ENCODE measurements at regions not wholly inside any gene's neighbourhood (a gene's known extent, or its start where the extent isn't known, plus 50 kb on each side); places are given as distances from the start of the nearest gene placed in this dataset.
"Not testable (repeated sequence)": the region's sequence is repeated elsewhere in the genome, so short reads cannot be mapped to it uniquely, and the experiment has no call there.

GRCh38 chr6:141957271-141957670 is 175.5 kb upstream of the GJE1 start:
- H3K36me3 ChIP-seq (ENCODE audit: control insufficient read depth in 2 of 2, insufficient read depth in 2 of 2, low read length in 1 of 2) = no peaks in the 10 kb centered on the region
- peaks cover 0 to 10% of the 10 kb centered on the region in 2 donors for H3K9me3 ChIP-seq (ENCODE audit: control insufficient read depth in 2 of 2, insufficient read depth in 1 of 2, low read length in 1 of 2)
- H3K4me1 ChIP-seq (ENCODE audit: control insufficient read depth in 2 of 2, insufficient read depth in 2 of 2, low read length in 2 of 2) = no peaks in the 10 kb centered on the region
- WGBS = 76% methylated on average over 4 of the region's 4 CpGs
- H3K4me3 ChIP-seq (ENCODE audit: low read length in 2 of 2) = no peak overlapping the region
- H3K27me3 ChIP-seq (ENCODE audit: control insufficient read depth in 2 of 2, insufficient read depth in 1 of 2, low read length in 1 of 2) = no peaks in the 10 kb centered on the region
- H3K27ac ChIP-seq (ENCODE audit: low read depth in 1 of 2, low read length in 1 of 2) = no peak overlapping the region
- DNase-seq (ENCODE audit: low read depth in 6 of 9, low spot score in 9 of 9) = no peak

- H3K9me3 ChIP-seq (ENCODE audit: control insufficient read depth in 2 of 2, insufficient read depth in 1 of 2, low read length in 1 of 2) = peaks cover 0 to 10% of the 10 kb centered on the region in 2 donors
- DNase-seq (ENCODE audit: low read depth in 6 of 9, low spot score in 9 of 9) = no peak
- H3K4me3 ChIP-seq (ENCODE audit: low read length in 2 of 2) = no peak overlapping the region
- no peaks in the 10 kb centered on the region for H3K4me1 ChIP-seq (ENCODE audit: control insufficient read depth in 2 of 2, insufficient read depth in 2 of 2, low read length in 2 of 2)
- H3K36me3 ChIP-seq (ENCODE audit: control insufficient read depth in 2 of 2, insufficient read depth in 2 of 2, low read length in 1 of 2) = no peaks in the 10 kb centered on the region
- H3K27me3 ChIP-seq (ENCODE audit: control insufficient read depth in 2 of 2, insufficient read depth in 1 of 2, low read length in 1 of 2) = no peaks in the 10 kb centered on the region
- 39% methylated on average over 1 of the region's 1 CpG for WGBS
- H3K27ac ChIP-seq (ENCODE audit: low read depth in 1 of 2, low read length in 1 of 2) = no peak overlapping the region
These were observed 175.9 kb upstream of the GJE1 start for GRCh38 chr6:141956868-141957267.

- WGBS = 76% methylated on average over 3 of the region's 3 CpGs
These were observed 176.5 kb upstream of the GJE1 start for GRCh38 chr6:141956046-141956761.

GRCh38 chr6:141953072-141953471 is 179.7 kb upstream of the GJE1 start:
- no peaks in the 10 kb centered on the region for H3K36me3 ChIP-seq (ENCODE audit: control insufficient read depth in 2 of 2, insufficient read depth in 2 of 2, low read length in 1 of 2)
- H3K27ac ChIP-seq (ENCODE audit: low read depth in 1 of 2, low read length in 1 of 2) = no peak overlapping the region
- no peak overlapping the region for H3K4me3 ChIP-seq (ENCODE audit: low read length in 2 of 2)
- no peak for DNase-seq (ENCODE audit: low read depth in 6 of 9, low spot score in 9 of 9)
- no peaks in the 10 kb centered on the region for H3K4me1 ChIP-seq (ENCODE audit: control insufficient read depth in 2 of 2, insufficient read depth in 2 of 2, low read length in 2 of 2)
- H3K9me3 ChIP-seq (ENCODE audit: control insufficient read depth in 2 of 2, insufficient read depth in 1 of 2, low read length in 1 of 2) = peaks cover 0 to 6% of the 10 kb centered on the region in 2 donors
- no peaks in the 10 kb centered on the region for H3K27me3 ChIP-seq (ENCODE audit: control insufficient read depth in 2 of 2, insufficient read depth in 1 of 2, low read length in 1 of 2)

More at GRCh38 chr6:141956046-141956761, 176.5 kb upstream of the GJE1 start:
- Histone ChIP-seq H3K4me3 (ENCODE audit: low read length in 2 of 2) (no peak overlapping the region), H3K36me3 (ENCODE audit: control insufficient read depth in 2 of 2, insufficient read depth in 2 of 2, low read length in 1 of 2) (no peaks in the 10 kb centered on the region), H3K9me3 (ENCODE audit: control insufficient read depth in 2 of 2, insufficient read depth in 1 of 2, low read length in 1 of 2) (peaks cover 0 to 10% of the 10 kb centered on the region in 2 donors), H3K27ac (ENCODE audit: low read depth in 1 of 2, low read length in 1 of 2) (no peak overlapping the region), H3K4me1 (ENCODE audit: control insufficient read depth in 2 of 2, insufficient read depth in 2 of 2, low read length in 2 of 2) (no peaks in the 10 kb centered on the region), H3K27me3 (ENCODE audit: control insufficient read depth in 2 of 2, insufficient read depth in 1 of 2, low read length in 1 of 2) (no peaks in the 10 kb centered on the region)
- no peak for DNase-seq (ENCODE audit: low read depth in 6 of 9, low spot score in 9 of 9)

- no peak overlapping the region for H3K27ac ChIP-seq (ENCODE audit: low read depth in 1 of 2, low read length in 1 of 2)
- no peaks in the 10 kb centered on the region for H3K27me3 ChIP-seq (ENCODE audit: control insufficient read depth in 2 of 2, insufficient read depth in 1 of 2, low read length in 1 of 2)
- H3K36me3 ChIP-seq (ENCODE audit: control insufficient read depth in 2 of 2, insufficient read depth in 2 of 2, low read length in 1 of 2) = no peaks in the 10 kb centered on the region
- DNase-seq (ENCODE audit: low read depth in 6 of 9, low spot score in 9 of 9) = no peak
- 45% methylated on average over 2 of the region's 2 CpGs for WGBS
- no peaks in the 10 kb centered on the region for H3K4me1 ChIP-seq (ENCODE audit: control insufficient read depth in 2 of 2, insufficient read depth in 2 of 2, low read length in 2 of 2)
- H3K4me3 ChIP-seq (ENCODE audit: low read length in 2 of 2) = no peak overlapping the region
- H3K9me3 ChIP-seq (ENCODE audit: control insufficient read depth in 2 of 2, insufficient read depth in 1 of 2, low read length in 1 of 2) = no peaks in the 10 kb centered on the region
These were observed 186.2 kb upstream of the GJE1 start for GRCh38 chr6:141946502-141946901.

DNA sequence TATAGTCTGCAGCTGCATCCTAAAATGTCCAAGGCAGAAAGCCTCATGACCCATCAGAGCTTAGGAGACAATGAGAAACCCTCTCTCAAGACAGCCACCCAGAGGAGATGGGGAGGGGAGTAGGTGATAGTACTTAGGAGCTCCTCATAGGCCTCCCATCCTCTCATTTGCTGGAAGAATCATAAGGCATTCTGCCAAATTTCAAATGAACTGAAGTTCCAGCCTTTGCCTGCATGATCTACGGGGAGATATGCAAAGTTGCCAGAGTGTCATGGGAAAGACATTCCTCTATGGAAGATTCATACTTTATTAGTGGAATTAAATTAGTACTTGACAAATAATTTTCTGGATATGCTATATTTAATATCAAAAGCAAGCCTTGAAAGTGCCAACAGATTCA is 194.1 kb upstream of the GJE1 start:
- H3K4me1 ChIP-seq (ENCODE audit: control insufficient read depth in 2 of 2, insufficient read depth in 2 of 2, low read length in 2 of 2) = no peaks in the 10 kb centered on the region
- no peaks in the 10 kb centered on the region for H3K27me3 ChIP-seq (ENCODE audit: control insufficient read depth in 2 of 2, insufficient read depth in 1 of 2, low read length in 1 of 2)
- 92% methylated on average over 1 of the region's 1 CpG for WGBS
- peaks cover 0 to 13% of the 10 kb centered on the region in 2 donors for H3K9me3 ChIP-seq (ENCODE audit: control insufficient read depth in 2 of 2, insufficient read depth in 1 of 2, low read length in 1 of 2)
- H3K27ac ChIP-seq (ENCODE audit: low read depth in 1 of 2, low read length in 1 of 2) = no peak overlapping the region
- DNase-seq (ENCODE audit: low read depth in 6 of 9, low spot score in 9 of 9) = no peak
- no peak overlapping the region for H3K4me3 ChIP-seq (ENCODE audit: low read length in 2 of 2)
- H3K36me3 ChIP-seq (ENCODE audit: control insufficient read depth in 2 of 2, insufficient read depth in 2 of 2, low read length in 1 of 2) = no peaks in the 10 kb centered on the region

- no peaks in the 10 kb centered on the region for H3K9me3 ChIP-seq (ENCODE audit: control insufficient read depth in 2 of 2, insufficient read depth in 1 of 2, low read length in 1 of 2)
- no peak overlapping the region for H3K4me3 ChIP-seq (ENCODE audit: low read length in 2 of 2)
- WGBS = 78% methylated on average over 3 of the region's 3 CpGs
- DNase-seq (ENCODE audit: low read depth in 6 of 9, low spot score in 9 of 9) = no peak
- no peak overlapping the region for H3K27ac ChIP-seq (ENCODE audit: low read depth in 1 of 2, low read length in 1 of 2)
- no peaks in the 10 kb centered on the region for H3K4me1 ChIP-seq (ENCODE audit: control insufficient read depth in 2 of 2, insufficient read depth in 2 of 2, low read length in 2 of 2)
- no peaks in the 10 kb centered on the region for H3K27me3 ChIP-seq (ENCODE audit: control insufficient read depth in 2 of 2, insufficient read depth in 1 of 2, low read length in 1 of 2)
- no peaks in the 10 kb centered on the region for H3K36me3 ChIP-seq (ENCODE audit: control insufficient read depth in 2 of 2, insufficient read depth in 2 of 2, low read length in 1 of 2)
These were observed 200.0 kb upstream of the GJE1 start for GRCh38 chr6:141932685-141933084.

- WGBS = 78% methylated on average over 4 of the region's 7 CpGs
- H3K27ac ChIP-seq (ENCODE audit: low read depth in 1 of 2, low read length in 1 of 2); H3K9me3 ChIP-seq (ENCODE audit: control insufficient read depth in 2 of 2, insufficient read depth in 1 of 2, low read length in 1 of 2); H3K27me3 ChIP-seq (ENCODE audit: control insufficient read depth in 2 of 2, insufficient read depth in 1 of 2, low read length in 1 of 2); H3K36me3 ChIP-seq (ENCODE audit: control insufficient read depth in 2 of 2, insufficient read depth in 2 of 2, low read length in 1 of 2); H3K4me3 ChIP-seq (ENCODE audit: low read length in 2 of 2); DNase-seq (ENCODE audit: low read depth in 6 of 9, low spot score in 9 of 9); H3K4me1 ChIP-seq (ENCODE audit: control insufficient read depth in 2 of 2, insufficient read depth in 2 of 2, low read length in 2 of 2): not testable (repeated sequence)
These were observed 206.4 kb upstream of the GJE1 start for GRCh38 chr6:141926200-141926900.

GRCh38 chr6:141925001-141925400 is 207.7 kb upstream of the GJE1 start:
- no peaks in the 10 kb centered on the region for H3K36me3 ChIP-seq (ENCODE audit: control insufficient read depth in 2 of 2, insufficient read depth in 2 of 2, low read length in 1 of 2)
- H3K27ac ChIP-seq (ENCODE audit: low read depth in 1 of 2, low read length in 1 of 2) = no peak overlapping the region
- no peak overlapping the region for H3K4me3 ChIP-seq (ENCODE audit: low read length in 2 of 2)
- no peak for DNase-seq (ENCODE audit: low read depth in 6 of 9, low spot score in 9 of 9)
- no peaks in the 10 kb centered on the region for H3K4me1 ChIP-seq (ENCODE audit: control insufficient read depth in 2 of 2, insufficient read depth in 2 of 2, low read length in 2 of 2)
- no peaks in the 10 kb centered on the region for H3K27me3 ChIP-seq (ENCODE audit: control insufficient read depth in 2 of 2, insufficient read depth in 1 of 2, low read length in 1 of 2)
- H3K9me3 ChIP-seq (ENCODE audit: control insufficient read depth in 2 of 2, insufficient read depth in 1 of 2, low read length in 1 of 2) = peaks cover 0 to 2% of the 10 kb centered on the region in 2 donors

Measured in thymus (tissue), 11 donors.